ENCODE measurements at regions not wholly inside any gene's neighbourhood (a gene's known extent, or its start where the extent isn't known, plus 50 kb on each side); places are given as distances from the start of the nearest gene placed in this dataset.

- TF ChIP-seq POLR2A (IDR thresholded peaks at IDR 0.05) (no peak), CTCF (IDR thresholded peaks at IDR 0.05) (no peak)
Measured at GRCh38 chr7:130904792-130905191, 170.8 kb upstream of the KLF14 start.
